Pancreas (tissue), 10 donors: ENCODE measurements at regions not wholly inside any gene's neighbourhood (a gene's known extent, or its start where the extent isn't known, plus 50 kb on each side); places are given as distances from the start of the nearest gene placed in this dataset.
"Not testable (repeated sequence)": the region's sequence is repeated elsewhere in the genome, so short reads cannot be mapped to it uniquely, and the experiment has no call there.

Experiments
- ATAC-seq, 4 donors: fragments of 200-7000 bp; cut with Tn5 transposase; one replicate each; pipeline versions ENCODE4 v1.8.0 to v1.9.1; 2020; ENCODE audit warnings: mild to moderate bottlenecking in 4 of 4, moderate library complexity in 4 of 4
- DNase-seq, 6 donors: peaks; one replicate each; pipeline ENCODE4 v3.0.0-alpha.2; 2020
- FAIRE-seq: peaks from 2 replicates; lab custom pipeline; 2012; peaks lifted over from hg19 to GRCh38; lab: Jason Lieb, UNC
- H3K27ac ChIP-seq, 4 donors: fragments of 200-600 bp; sonication (generic); 1 replicate in 3 of 4; 2 replicates in 1 of 4; pipeline versions ENCODE4 v1.5.0 to v1.8.0; 2020
- H3K27me3 ChIP-seq, 4 donors: fragments of 200-600 bp; one replicate each; pipeline ENCODE4 v1.8.0; 2021
- H3K36me3 ChIP-seq, 3 donors: fragments of 200-600 bp; sonication (generic) in 1 of 3; one replicate each; pipeline versions ENCODE4 v1.5.0 to v1.8.0; 2020 to 2021
- H3K4me1 ChIP-seq, 3 donors: fragments of 200-600 bp; one replicate each; pipeline ENCODE4 v1.8.0; 2021
- H3K4me3 ChIP-seq, 4 donors: fragments of 200-600 bp; sonication (generic) in 2 of 4; one replicate each; pipeline versions ENCODE4 v1.5.0 to v1.8.0; 2020 to 2021
- H3K9me3 ChIP-seq, 4 donors: fragments of 200-600 bp; one replicate each; pipeline ENCODE4 v1.8.0; 2021
- WGBS, 2 donors: extraction: QIAGEN DNeasy Blood & Tissue Kit; methylation state at CpG; one replicate each; pipeline ENCODE4 v1.1.7; 2013; 5-methylcytosine and 5-hydroxymethylcytosine counted together
- intact Hi-C, 3 donors: fragments of 100-400 bp; cut with DNase I; formaldehyde crosslinking; loops; one replicate each; pipeline versions ENCODE4 v1.11.1 to v1.14.2; 2022
- TF ChIP-seq, protein P1 (sequence below), 4 donors: fragments of 200-600 bp; sonication (generic) in 3 of 4; IDR thresholded peaks; one replicate each; pipeline versions ENCODE4 v1.5.0 to v1.8.0; 2021; ENCODE audit warnings: antibody characterized with exemption in 4 of 4
- donor health status: healthy with polysubstance abuse.
- donor health status: DM: no; HTN: no; CAD: no; lungs with moderate emphysema.
- donor health status: DM: no; HTN: no; CAD: no.
- donor health status: control.
- donor health status: control.
- donor health status: Bipolar disorder and iron deficiency.
- donor health status: DM: yes; HTN: yes; CAD: no.
- donor health status: DM: no; HTN: no; CAD: no.
- donor health status: DM: no; HTN: no; CAD: no.
- donor health status: DM: yes; HTN: yes; CAD: no.

DNA sequence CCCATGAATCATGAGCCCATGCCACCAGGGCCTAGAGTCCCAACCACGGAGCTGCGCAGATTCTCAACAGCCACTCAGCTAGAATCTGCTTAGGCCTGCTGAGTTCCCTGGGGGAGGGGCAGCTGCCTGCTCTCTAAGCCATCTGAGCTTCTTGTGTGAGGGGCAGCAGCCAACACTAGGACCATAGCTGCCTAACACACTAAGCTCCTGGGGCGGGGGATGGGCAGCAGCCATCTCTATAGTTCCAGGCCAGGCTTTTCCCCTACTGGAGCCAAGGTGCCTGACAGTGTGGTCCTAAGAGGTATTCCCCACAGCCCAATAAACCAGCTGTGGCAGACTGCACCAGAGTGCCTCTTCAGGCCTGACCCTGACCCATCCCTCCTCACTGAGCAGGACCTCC lies 255.9 kb upstream of the ACO1 start:
- H3K4me1 ChIP-seq, result no peaks in the 10 kb centered on the region
- H3K4me3 ChIP-seq, result no peak overlapping the region
- DNase-seq (peak in 2 of 6 donors; percentile 31 to 39), ATAC-seq (no peak), FAIRE-seq (no peak)
- no peaks in the 10 kb centered on the region for H3K27me3 ChIP-seq
- TF ChIP-seq, protein P1, sequence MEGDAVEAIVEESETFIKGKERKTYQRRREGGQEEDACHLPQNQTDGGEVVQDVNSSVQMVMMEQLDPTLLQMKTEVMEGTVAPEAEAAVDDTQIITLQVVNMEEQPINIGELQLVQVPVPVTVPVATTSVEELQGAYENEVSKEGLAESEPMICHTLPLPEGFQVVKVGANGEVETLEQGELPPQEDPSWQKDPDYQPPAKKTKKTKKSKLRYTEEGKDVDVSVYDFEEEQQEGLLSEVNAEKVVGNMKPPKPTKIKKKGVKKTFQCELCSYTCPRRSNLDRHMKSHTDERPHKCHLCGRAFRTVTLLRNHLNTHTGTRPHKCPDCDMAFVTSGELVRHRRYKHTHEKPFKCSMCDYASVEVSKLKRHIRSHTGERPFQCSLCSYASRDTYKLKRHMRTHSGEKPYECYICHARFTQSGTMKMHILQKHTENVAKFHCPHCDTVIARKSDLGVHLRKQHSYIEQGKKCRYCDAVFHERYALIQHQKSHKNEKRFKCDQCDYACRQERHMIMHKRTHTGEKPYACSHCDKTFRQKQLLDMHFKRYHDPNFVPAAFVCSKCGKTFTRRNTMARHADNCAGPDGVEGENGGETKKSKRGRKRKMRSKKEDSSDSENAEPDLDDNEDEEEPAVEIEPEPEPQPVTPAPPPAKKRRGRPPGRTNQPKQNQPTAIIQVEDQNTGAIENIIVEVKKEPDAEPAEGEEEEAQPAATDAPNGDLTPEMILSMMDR (IDR thresholded peaks at IDR 0.05), result no peak
- H3K27ac ChIP-seq, result no peak overlapping the region
- no peaks in the 10 kb centered on the region for H3K36me3 ChIP-seq
- H3K9me3 ChIP-seq, result no peaks in the 10 kb centered on the region
- WGBS, 2 donors, result 86 to 90% methylated on average over 3 of the region's 3 CpGs
- intact Hi-C loops, result no loop called here

DNA sequence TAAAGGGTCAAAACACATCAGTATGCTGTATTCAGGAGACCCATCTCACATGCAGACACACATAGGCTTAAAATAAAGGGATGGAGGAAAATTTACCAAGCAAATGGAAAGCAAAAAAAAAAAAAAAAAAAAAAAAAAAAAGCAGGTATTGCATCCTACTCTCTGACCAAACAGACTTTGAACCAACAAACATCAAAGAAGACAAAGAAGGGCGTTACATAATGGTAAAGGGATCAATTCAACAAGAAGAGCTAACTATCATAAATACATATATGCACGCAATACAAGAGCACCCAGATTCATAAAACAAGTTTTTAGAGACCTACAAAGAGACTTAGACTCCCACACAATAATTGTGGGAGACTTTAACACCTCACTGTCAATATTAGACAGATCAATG lies 253.7 kb upstream of the ACO1 start:
- H3K4me1 ChIP-seq, H3K9me3 ChIP-seq, H3K36me3 ChIP-seq, FAIRE-seq, H3K27ac ChIP-seq, DNase-seq, H3K4me3 ChIP-seq, H3K27me3 ChIP-seq, ATAC-seq, intact Hi-C loops: not testable (repeated sequence)
- 48 to 49% methylated on average over 2 of the region's 2 CpGs for WGBS, 2 donors

DNA sequence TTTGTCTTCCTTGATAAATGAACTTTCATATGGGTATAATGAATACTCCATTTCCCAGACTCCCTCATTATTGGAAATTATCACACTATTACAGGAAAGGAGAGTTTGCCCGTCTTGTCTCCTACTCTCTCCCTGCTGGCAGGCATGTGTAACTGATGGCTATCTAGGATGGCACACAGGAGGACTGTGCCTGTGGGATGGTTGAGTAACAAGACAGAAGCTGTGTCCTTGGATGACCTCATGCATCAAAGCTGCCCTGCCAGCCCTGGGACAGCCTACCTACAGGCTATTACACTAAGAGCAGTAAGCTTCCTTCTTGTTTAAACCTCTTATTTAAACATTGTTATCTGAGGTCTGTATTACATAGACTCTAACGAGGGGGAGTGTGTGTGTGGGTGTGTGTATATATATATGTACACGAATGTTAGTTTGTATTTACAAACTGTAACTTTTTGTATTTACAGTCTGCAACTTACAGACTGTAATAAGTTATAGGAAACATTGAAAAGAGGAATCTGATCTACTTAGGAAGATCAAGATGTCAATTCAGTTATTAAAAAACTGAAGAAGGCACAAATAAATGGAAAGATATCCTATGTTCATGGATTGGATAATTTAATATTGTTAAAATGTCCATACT lies 247.6 kb upstream of the ACO1 start:
- DNase-seq (no peak), FAIRE-seq (no peak), ATAC-seq (no peak)
- intact Hi-C loops, result no loop called here
- H3K9me3 ChIP-seq, result no peaks in the 10 kb centered on the region
- H3K36me3 ChIP-seq, result no peaks in the 10 kb centered on the region
- no peaks in the 10 kb centered on the region for H3K27me3 ChIP-seq
- 17 to 28% methylated on average over 3 of the region's 3 CpGs for WGBS, 2 donors
- H3K4me3 ChIP-seq, result no peak overlapping the region
- no peak overlapping the region for H3K27ac ChIP-seq
- TF ChIP-seq, protein P1 (IDR thresholded peaks at IDR 0.05), result no peak
- no peaks in the 10 kb centered on the region for H3K4me1 ChIP-seq

DNA sequence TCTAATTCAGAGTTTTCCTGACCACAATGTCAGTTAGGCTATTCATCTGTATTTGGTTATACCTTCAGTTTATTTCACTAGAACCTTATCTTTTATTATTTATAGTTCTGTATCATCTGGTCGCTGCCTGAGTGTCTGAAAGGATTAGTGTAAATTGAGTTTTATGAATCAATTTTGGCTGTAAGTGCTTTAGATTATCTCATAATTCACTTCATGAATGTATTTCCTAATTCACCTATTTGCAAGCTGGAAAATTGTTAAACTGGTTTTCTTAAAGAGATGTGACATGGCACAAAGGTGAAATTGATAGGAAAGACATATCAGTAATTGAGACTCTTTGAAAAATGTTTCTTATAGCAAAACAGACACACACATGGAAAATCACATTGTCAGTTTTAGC lies 242.4 kb upstream of the ACO1 start:
- H3K4me1 ChIP-seq, result no peaks in the 10 kb centered on the region
- DNase-seq (no peak), FAIRE-seq (no peak), ATAC-seq (no peak)
- H3K27me3 ChIP-seq, result no peaks in the 10 kb centered on the region
- H3K36me3 ChIP-seq, result no peaks in the 10 kb centered on the region
- H3K9me3 ChIP-seq, result no peaks in the 10 kb centered on the region
- TF ChIP-seq, protein P1 (IDR thresholded peaks at IDR 0.05), result no peak
- intact Hi-C loops, result no loop called here
- H3K4me3 ChIP-seq, result no peak overlapping the region
- WGBS, 2 donors, result 36 to 52% methylated on average over 1 of the region's 1 CpG
- H3K27ac ChIP-seq, result no peak overlapping the region

DNA sequence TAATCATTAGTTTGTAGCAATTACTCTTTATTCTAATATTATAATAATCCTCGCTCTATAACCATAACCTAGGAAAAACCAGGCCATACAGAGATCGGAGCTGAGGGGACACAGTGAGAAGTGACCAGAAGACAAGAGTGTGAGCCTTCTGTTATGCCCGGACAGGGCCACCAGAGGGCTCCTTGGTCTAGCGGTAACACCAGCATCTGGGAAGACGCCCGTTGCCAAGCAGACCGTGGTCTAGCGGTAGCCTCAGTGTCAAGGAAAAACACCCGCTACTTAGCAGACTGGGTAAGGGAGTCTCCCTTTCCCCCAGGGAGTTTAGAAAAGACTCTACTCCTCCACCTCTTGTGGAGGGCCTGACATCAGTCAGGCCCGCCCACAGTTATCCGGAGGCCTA lies 235.9 kb upstream of the ACO1 start:
- intact Hi-C loops, H3K27ac ChIP-seq, H3K4me1 ChIP-seq, H3K9me3 ChIP-seq, H3K36me3 ChIP-seq, H3K27me3 ChIP-seq, FAIRE-seq, DNase-seq, H3K4me3 ChIP-seq, ATAC-seq: not testable (repeated sequence)
- 78 to 84% methylated on average over 11 of the region's 11 CpGs for WGBS, 2 donors

DNA sequence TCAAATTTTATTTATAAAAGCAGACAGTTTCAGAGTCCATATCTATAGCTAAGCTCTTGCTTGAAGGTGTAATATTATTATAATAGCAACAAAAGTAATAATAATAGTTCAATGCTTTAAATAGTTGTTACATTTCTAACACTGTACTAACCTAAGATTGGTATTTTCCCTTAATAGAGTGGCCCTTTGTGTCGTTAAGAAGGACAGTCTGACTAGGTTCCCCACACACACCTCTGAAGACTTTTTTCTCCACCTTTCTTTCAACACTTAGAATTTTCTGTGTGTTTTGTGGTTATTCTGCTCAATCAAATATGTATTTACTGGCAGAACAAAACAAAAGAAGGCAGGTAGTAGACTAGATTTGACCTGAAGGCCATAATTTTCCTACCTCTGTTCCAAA lies 223.2 kb upstream of the ACO1 start:
- H3K27me3 ChIP-seq, result no peaks in the 10 kb centered on the region
- FAIRE-seq (no peak), ATAC-seq (no peak), DNase-seq (no peak)
- no peaks in the 10 kb centered on the region for H3K36me3 ChIP-seq
- H3K4me3 ChIP-seq, result no peak overlapping the region
- no peaks in the 10 kb centered on the region for H3K4me1 ChIP-seq
- 50 to 71% methylated on average over 1 of the region's 1 CpG for WGBS, 2 donors
- no peaks in the 10 kb centered on the region for H3K9me3 ChIP-seq
- TF ChIP-seq, protein P1 (IDR thresholded peaks at IDR 0.05), result no peak
- intact Hi-C loops, result no loop called here
- H3K27ac ChIP-seq, result no peak overlapping the region
